ENCODE measurements at regions not wholly inside any gene's neighbourhood (a gene's known extent, or its start where the extent isn't known, plus 50 kb on each side); places are given as distances from the start of the nearest gene placed in this dataset.

DNA sequence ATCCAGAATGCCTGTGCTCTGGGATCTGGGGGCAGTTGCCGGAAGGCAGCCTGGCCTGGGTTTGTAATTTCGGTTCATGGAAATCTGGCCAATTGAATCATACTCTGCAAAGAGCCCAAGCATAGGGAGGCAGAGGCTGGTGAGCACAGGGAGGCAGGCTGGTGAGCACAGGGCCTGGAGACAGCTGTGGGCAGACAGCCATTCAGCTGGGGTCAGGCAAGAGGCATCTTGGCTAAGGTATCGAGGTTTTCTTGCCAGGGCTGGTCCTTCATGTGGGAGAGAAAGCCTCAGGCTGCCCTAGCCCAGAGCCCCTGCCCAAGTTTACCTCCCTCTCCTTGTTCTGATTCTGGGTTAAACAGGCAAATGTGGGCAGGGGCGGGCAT, 63.7 kb upstream of the BAIAP2L1 start:
- peaks cover 4% of the 10 kb centered on the region for H3K27me3 Mint-ChIP-seq
- H3K27ac Mint-ChIP-seq, result no peak overlapping the region
- H3K9me3 Mint-ChIP-seq, result peaks cover 3% of the 10 kb centered on the region
- H3K4me1 Mint-ChIP-seq, result no peaks in the 10 kb centered on the region
- DNase-seq (ENCODE audit: low spot score in 2 of 2) (no peak), ATAC-seq (ENCODE audit: low read depth) (no peak)
- H3K4me3 Mint-ChIP-seq, result no peak overlapping the region
- H3K36me3 Mint-ChIP-seq, result peaks cover 2% of the 10 kb centered on the region

DNA sequence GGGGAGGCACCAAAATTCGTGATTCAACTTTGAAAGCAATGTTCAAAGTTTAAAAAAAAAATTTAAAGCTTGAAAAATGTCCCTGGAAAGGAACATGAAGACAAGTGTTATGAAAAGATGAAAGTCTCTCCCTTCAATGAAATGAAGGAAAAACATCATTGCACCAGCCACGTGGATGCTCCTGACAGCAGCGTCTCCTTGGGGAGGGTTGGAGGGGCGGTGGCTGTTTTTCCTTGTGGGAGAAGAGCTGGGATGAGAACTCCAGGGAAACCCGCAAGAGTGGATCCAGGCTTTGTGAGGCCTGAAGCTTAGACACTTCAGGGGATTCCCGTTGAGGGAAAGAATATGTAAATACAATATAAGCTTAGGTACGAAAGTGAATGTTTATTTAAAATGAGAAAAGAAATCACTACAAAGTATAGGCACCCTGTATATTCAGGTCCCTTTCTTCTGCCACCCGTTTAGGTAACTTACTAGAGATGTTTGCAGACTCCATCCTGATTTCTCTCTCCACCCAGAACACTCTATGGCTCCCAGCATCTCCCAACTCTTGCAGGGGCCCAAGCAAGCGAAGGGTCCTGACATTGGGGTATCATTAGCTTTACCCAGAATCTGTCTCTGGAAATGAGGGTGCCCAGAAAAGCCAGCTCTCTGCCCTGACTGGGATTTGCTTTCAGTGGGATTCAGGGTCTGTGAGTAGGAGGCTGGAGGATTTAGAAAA, 63.1 kb upstream of the BAIAP2L1 start:
- ATAC-seq (ENCODE audit: low read depth) (no peak), DNase-seq (ENCODE audit: low spot score in 2 of 2) (no peak)

DNA sequence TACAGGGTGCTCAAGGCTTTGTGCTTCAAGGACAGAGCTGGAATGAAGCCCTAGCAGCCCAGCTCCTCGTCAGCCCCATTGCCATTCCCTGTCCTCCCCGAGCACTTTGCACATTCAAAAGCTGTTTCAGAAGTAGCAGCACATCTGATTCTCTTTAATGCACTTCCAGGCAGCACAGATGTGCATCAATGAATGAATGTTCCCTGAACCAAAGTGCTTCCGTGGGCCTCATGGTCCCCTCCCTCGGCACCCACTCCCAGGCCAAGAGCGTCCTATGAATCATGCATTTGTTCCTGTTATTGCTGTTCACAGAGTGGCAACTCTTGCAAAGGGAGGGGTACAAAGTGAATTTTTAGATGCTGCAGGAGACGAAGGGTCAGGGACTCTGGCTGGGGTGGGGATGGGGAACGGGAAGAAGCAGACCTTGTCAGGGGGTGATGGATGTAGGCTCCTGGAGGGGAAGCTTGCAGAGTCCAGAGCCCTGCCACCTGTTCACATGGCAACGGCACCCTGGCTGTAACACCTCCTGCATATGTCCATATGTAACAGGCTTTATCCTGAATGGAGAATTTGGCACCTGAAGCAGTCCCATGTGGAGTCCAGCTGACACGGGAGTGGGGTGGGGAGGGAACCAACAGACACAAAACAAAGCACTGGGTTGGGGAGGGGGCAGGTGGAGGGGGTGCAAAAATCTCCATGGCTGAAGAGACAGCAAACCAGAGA, 62.2 kb upstream of the BAIAP2L1 start:
- no peaks in the 10 kb centered on the region for H3K4me1 Mint-ChIP-seq
- H3K36me3 Mint-ChIP-seq, result no peaks in the 10 kb centered on the region
- DNase-seq (ENCODE audit: low spot score in 2 of 2), result no peak
- H3K27me3 Mint-ChIP-seq, result peaks cover 2% of the 10 kb centered on the region
- no peak for ATAC-seq (ENCODE audit: low read depth)
- no peak overlapping the region for H3K4me3 Mint-ChIP-seq
- H3K9me3 Mint-ChIP-seq, result no peaks in the 10 kb centered on the region
- no peak overlapping the region for H3K27ac Mint-ChIP-seq

More for the DNA sequence above, 63.1 kb upstream of the BAIAP2L1 start:
- H3K4me3 Mint-ChIP-seq, result no peak overlapping the region
- H3K27me3 Mint-ChIP-seq, result peaks cover 2% of the 10 kb centered on the region
- no peak overlapping the region for H3K27ac Mint-ChIP-seq
- H3K4me1 Mint-ChIP-seq, result no peaks in the 10 kb centered on the region
- no peaks in the 10 kb centered on the region for H3K9me3 Mint-ChIP-seq
- H3K36me3 Mint-ChIP-seq, result no peaks in the 10 kb centered on the region

DNA sequence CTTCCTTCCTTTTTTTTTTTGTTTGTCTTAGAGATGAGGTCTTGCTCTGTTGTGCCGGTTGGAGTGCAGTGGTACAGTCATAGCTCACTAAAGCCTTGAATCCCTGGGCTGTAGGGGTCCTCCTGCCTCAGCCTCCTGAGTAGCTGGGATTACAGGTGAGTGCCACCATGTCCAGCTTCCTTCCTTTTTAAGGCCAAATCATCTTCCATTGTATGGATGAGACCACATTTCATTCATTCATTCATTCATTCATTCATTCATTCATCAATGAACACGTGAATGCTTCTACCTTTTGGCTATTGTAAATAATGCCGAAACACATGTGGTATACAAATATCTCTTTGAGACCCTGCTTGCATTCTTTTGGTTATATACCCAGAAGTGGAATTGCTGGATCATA, 60.0 kb upstream of the BAIAP2L1 start:
- H3K27me3 Mint-ChIP-seq, result no peaks in the 10 kb centered on the region
- DNase-seq (ENCODE audit: low spot score in 2 of 2), result no peak
- peaks cover 2% of the 10 kb centered on the region for H3K9me3 Mint-ChIP-seq
- no peak overlapping the region for H3K4me3 Mint-ChIP-seq
- no peaks in the 10 kb centered on the region for H3K4me1 Mint-ChIP-seq
- no peak overlapping the region for H3K27ac Mint-ChIP-seq
- ATAC-seq (ENCODE audit: low read depth), result no peak
- H3K36me3 Mint-ChIP-seq, result no peaks in the 10 kb centered on the region

DNA sequence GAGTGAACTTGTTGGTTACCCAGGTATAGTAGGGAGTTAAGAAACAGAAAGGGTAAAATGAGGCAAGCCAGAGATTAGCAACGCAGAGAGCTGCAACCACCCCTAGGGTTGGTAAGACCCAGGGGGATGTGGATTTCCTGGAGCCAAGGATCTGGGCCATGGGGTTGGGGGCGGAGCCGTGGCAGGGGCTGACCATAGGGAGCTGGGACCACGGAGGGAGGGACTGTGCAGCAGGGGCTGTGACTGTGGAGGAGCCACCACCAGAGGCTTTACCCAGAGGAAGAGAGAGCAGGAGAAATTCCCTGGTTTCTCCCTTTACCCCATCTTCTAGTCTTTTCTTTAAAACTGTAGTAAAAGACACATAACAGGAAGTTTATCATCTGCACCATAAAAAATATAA, 58.6 kb upstream of the BAIAP2L1 start:
- peaks cover 4% of the 10 kb centered on the region for H3K9me3 Mint-ChIP-seq

DNA sequence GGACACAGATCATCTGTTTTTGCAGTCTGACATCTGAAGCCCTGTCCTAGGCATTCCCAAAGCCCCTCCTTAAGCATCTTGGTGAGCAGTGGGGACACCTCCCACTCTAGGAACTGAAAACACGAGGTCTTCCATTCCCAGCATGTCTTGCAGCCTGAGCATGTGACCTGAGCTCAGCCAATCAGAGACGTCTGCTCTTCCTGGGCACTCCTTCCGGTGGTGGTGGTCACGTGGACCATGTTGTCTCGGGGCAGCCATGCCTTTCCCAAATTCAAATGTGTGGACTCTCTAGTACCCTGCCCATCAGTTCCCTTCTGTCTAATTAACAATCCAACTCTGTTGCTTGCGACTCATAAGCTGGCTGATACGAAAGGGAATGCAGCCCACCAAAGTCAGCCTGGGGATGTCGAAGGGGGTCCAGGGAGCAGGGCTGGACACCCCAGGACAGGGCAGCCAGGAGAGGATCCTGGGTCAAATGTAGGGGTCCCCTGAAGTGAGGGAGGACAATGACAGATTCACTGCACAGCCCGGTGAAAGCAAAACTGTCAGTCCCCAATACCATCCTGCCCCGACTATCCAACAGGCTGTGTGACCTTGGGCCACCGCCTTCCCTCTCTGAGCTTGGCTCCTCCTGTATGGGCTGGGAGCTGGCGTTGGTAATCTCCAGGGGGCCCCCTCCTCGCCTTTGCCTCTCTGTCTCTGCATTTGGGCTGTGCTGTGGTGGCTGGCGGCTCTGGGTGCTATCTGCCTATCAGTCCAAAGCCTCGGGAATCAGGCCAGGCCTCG, 57.4 kb upstream of the BAIAP2L1 start:
- no peaks in the 10 kb centered on the region for H3K27me3 Mint-ChIP-seq
- no peak overlapping the region for H3K4me3 Mint-ChIP-seq
- H3K4me1 Mint-ChIP-seq, result no peaks in the 10 kb centered on the region
- H3K9me3 Mint-ChIP-seq, result peaks cover 4% of the 10 kb centered on the region
- no peaks in the 10 kb centered on the region for H3K36me3 Mint-ChIP-seq
- no peak overlapping the region for H3K27ac Mint-ChIP-seq
- no peak for DNase-seq (ENCODE audit: low spot score in 2 of 2)
- no peak for ATAC-seq (ENCODE audit: low read depth)

More for the DNA sequence above, 58.6 kb upstream of the BAIAP2L1 start:
- H3K36me3 Mint-ChIP-seq, result no peaks in the 10 kb centered on the region
- DNase-seq (ENCODE audit: low spot score in 2 of 2), result no peak
- no peaks in the 10 kb centered on the region for H3K4me1 Mint-ChIP-seq
- H3K27ac Mint-ChIP-seq, result no peak overlapping the region
- H3K4me3 Mint-ChIP-seq, result no peak overlapping the region
- ATAC-seq (ENCODE audit: low read depth), result no peak
- H3K27me3 Mint-ChIP-seq, result no peaks in the 10 kb centered on the region

DNA sequence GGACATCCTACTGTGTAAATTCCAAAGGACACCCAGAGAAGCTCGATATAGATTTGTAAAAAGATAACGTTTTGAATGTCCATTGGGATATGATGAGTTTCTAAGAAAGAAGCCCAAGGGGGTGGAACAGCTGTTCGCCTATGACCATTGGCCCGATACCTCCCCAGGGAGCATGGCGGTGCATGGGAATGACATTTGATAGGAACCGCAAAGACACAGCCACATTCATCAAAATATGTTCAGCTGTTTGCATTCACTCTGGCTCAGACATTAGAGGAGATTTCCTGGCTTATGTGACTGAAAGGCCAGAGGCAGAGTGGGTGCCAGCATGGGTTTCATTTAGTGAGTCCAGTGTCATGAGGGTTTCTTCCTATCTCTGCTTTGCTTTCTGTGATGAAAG, 56.0 kb upstream of the BAIAP2L1 start:
- H3K27me3 Mint-ChIP-seq, result no peaks in the 10 kb centered on the region
- no peak overlapping the region for H3K27ac Mint-ChIP-seq
- no peak for DNase-seq (ENCODE audit: low spot score in 2 of 2)
- H3K4me3 Mint-ChIP-seq, result no peak overlapping the region
- no peaks in the 10 kb centered on the region for H3K4me1 Mint-ChIP-seq
- no peak for ATAC-seq (ENCODE audit: low read depth)
- H3K36me3 Mint-ChIP-seq, result no peaks in the 10 kb centered on the region
- peaks cover 6% of the 10 kb centered on the region for H3K9me3 Mint-ChIP-seq

DNA sequence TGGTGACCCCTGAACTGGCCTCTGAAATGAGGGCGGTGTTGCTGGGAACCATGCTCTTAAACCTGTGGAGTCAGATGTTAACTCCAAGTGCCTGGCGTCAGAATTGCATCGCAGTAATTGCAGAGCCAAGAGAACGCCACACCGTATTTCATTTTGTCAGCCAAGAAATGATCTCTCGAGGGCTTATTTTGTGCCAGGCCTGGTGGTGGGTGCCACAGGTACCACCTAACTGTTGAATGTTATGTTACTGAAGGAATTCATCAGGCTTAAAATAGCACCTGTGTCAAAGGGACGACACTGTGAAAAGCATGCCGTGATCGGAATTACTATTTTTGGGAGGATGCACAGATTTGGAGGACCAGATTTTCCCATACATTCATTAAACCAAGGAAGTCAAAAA, 51.9 kb upstream of the BAIAP2L1 start:
- Mint-ChIP-seq H3K4me3 (no peak overlapping the region), H3K27me3 (peaks cover 2% of the 10 kb centered on the region), H3K9me3 (peaks cover 7% of the 10 kb centered on the region), H3K36me3 (no peaks in the 10 kb centered on the region), H3K27ac (no peak overlapping the region), H3K4me1 (no peaks in the 10 kb centered on the region)
- DNase-seq (ENCODE audit: low spot score in 2 of 2) (no peak), ATAC-seq (ENCODE audit: low read depth) (no peak)
